Left lung (tissue), 4 donors: ENCODE measurements at regions not wholly inside any gene's neighbourhood (a gene's known extent, or its start where the extent isn't known, plus 50 kb on each side); places are given as distances from the start of the nearest gene placed in this dataset.

Experiments
- ATAC-seq: fragments of 200-7000 bp; cut with Tn5 transposase; one replicate; pipeline ENCODE4 v1.9.1; 2020; ENCODE audit warnings: moderate library complexity
- DNase-seq, 4 donors: peaks; one replicate each; pipeline ENCODE4 v3.0.0-alpha.2; 2013 to 2020
- H3K27ac ChIP-seq, 2 donors: fragments of 200-600 bp; sonication (generic) in 1 of 2; one replicate each; pipeline versions ENCODE4 v1.5.0 to v1.8.0; 2020 to 2021
- H3K27me3 ChIP-seq, 2 donors: fragments of 200-600 bp; sonication (generic) in 1 of 2; one replicate each; pipeline versions ENCODE4 v1.5.0 to v1.8.0; 2020 to 2021
- H3K36me3 ChIP-seq, 2 donors: fragments of 200-600 bp; sonication (generic) in 1 of 2; one replicate each; pipeline versions ENCODE4 v1.5.0 to v1.8.0; 2020 to 2021
- H3K4me1 ChIP-seq, 2 donors: fragments of 200-600 bp; one replicate each; pipeline ENCODE4 v1.8.0; 2021
- H3K4me3 ChIP-seq, 2 donors: fragments of 200-600 bp; sonication (generic) in 1 of 2; one replicate each; pipeline versions ENCODE4 v1.5.0 to v1.8.0; 2020 to 2021; ENCODE audit warnings: mild to moderate bottlenecking in 1 of 2
- H3K9me3 ChIP-seq, 2 donors: fragments of 200-600 bp; sonication (generic) in 1 of 2; one replicate each; pipeline versions ENCODE4 v1.5.0 to v1.8.0; 2020 to 2021
- CTCF ChIP-seq, 2 donors: fragments of 200-600 bp; sonication (generic) in 1 of 2; IDR thresholded peaks; one replicate each; pipeline versions ENCODE4 v1.5.0 to v1.8.0; 2021; ENCODE audit warnings: antibody characterized with exemption in 2 of 2
- intact Hi-C, 2 donors: fragments of 100-400 bp; cut with DNase I; formaldehyde crosslinking; loops; one replicate each; pipeline versions ENCODE4 v1.11.2 to v1.14.2; 2022
- donor health status: DM: no; HTN: yes; CAD: no.
- donor health status: DM: no; HTN: no; CAD: no.

- intact Hi-C loops: no loop called here
- no peak for TF ChIP-seq CTCF (IDR thresholded peaks at IDR 0.05)
- DNase-seq (no peak), ATAC-seq (no peak)
- H3K9me3 ChIP-seq: no peaks in the 10 kb centered on the region
- no peaks in the 10 kb centered on the region for H3K4me1 ChIP-seq
- no peak overlapping the region for H3K27ac ChIP-seq
- H3K4me3 ChIP-seq: no peak overlapping the region
- H3K27me3 ChIP-seq: no peaks in the 10 kb centered on the region
- H3K36me3 ChIP-seq: no peaks in the 10 kb centered on the region
These were observed 581.1 kb upstream of the ZFHX3 start for GRCh38 chr16:73629011-73629410.

GRCh38 chr16:73617738-73618137 lies 569.8 kb upstream of the ZFHX3 start:
- intact Hi-C loops: no loop called here
- H3K4me3 ChIP-seq: no peak overlapping the region
- no peaks in the 10 kb centered on the region for H3K4me1 ChIP-seq
- no peaks in the 10 kb centered on the region for H3K36me3 ChIP-seq
- no peak overlapping the region for H3K27ac ChIP-seq
- ATAC-seq: no peak
- H3K9me3 ChIP-seq: no peaks in the 10 kb centered on the region
- TF ChIP-seq CTCF (IDR thresholded peaks at IDR 0.05): no peak
- H3K27me3 ChIP-seq: peaks cover 0 to 7% of the 10 kb centered on the region in 2 donors
- DNase-seq: no peak

- no peak overlapping the region for H3K27ac ChIP-seq
- no peak overlapping the region for H3K4me3 ChIP-seq
- H3K4me1 ChIP-seq: no peaks in the 10 kb centered on the region
- no peaks in the 10 kb centered on the region for H3K9me3 ChIP-seq
- peaks cover 5 to 15% of the 10 kb centered on the region in 2 donors for H3K27me3 ChIP-seq
- ATAC-seq (no peak), DNase-seq (no peak)
- TF ChIP-seq CTCF (IDR thresholded peaks at IDR 0.05): no peak
- intact Hi-C loops: no loop called here
- no peaks in the 10 kb centered on the region for H3K36me3 ChIP-seq
These were observed 568.8 kb upstream of the ZFHX3 start for GRCh38 chr16:73616770-73617169.

- no peak for ATAC-seq
- no peaks in the 10 kb centered on the region for H3K4me1 ChIP-seq
- no peaks in the 10 kb centered on the region for H3K9me3 ChIP-seq
- TF ChIP-seq CTCF (IDR thresholded peaks at IDR 0.05): no peak
- H3K4me3 ChIP-seq: no peak overlapping the region
- peaks cover 5 to 17% of the 10 kb centered on the region in 2 donors for H3K27me3 ChIP-seq
- H3K36me3 ChIP-seq: no peaks in the 10 kb centered on the region
- H3K27ac ChIP-seq: no peak overlapping the region
- no peak for DNase-seq
- intact Hi-C loops: no loop called here
These were observed 568.3 kb upstream of the ZFHX3 start for GRCh38 chr16:73616166-73616753.

- Histone ChIP-seq H3K36me3 (no peaks in the 10 kb centered on the region), H3K4me1 (no peaks in the 10 kb centered on the region), H3K27me3 (peaks cover 5 to 27% of the 10 kb centered on the region in 2 donors), H3K4me3 (no peak overlapping the region), H3K9me3 (no peaks in the 10 kb centered on the region), H3K27ac (no peak overlapping the region)
- ATAC-seq (no peak), DNase-seq (peak in 1 of 4 donors; percentile 22)
- TF ChIP-seq CTCF (IDR thresholded peaks at IDR 0.05): no peak
- intact Hi-C loops: no loop called here
These were observed 567.4 kb upstream of the ZFHX3 start for GRCh38 chr16:73615071-73615940.
